Esophagus muscularis mucosa (tissue), 3 donors: ENCODE measurements at regions not wholly inside any gene's neighbourhood (a gene's known extent, or its start where the extent isn't known, plus 50 kb on each side); places are given as distances from the start of the nearest gene placed in this dataset.

Experiments
- POLR2A ChIP-seq: fragments of 450-650 bp; IDR thresholded peaks from one replicate; pipeline ENCODE4 v1.6.1; 2017; ENCODE audit warnings: antibody characterized with exemption, moderate library complexity, mild to moderate bottlenecking, low read depth
- TF ChIP-seq, protein P1 (sequence below), 3 experiments: fragments of 200-600 bp in 2 of 3; fragments of 450-650 bp in 1 of 3; sonication (generic) in 2 of 3; IDR thresholded peaks; one replicate each; pipeline ENCODE4 v1.5.1; 2017 to 2019; ENCODE audit warnings: antibody characterized with exemption in 3 of 3, mild to moderate bottlenecking in 2 of 3, moderate library complexity in 1 of 3

DNA sequence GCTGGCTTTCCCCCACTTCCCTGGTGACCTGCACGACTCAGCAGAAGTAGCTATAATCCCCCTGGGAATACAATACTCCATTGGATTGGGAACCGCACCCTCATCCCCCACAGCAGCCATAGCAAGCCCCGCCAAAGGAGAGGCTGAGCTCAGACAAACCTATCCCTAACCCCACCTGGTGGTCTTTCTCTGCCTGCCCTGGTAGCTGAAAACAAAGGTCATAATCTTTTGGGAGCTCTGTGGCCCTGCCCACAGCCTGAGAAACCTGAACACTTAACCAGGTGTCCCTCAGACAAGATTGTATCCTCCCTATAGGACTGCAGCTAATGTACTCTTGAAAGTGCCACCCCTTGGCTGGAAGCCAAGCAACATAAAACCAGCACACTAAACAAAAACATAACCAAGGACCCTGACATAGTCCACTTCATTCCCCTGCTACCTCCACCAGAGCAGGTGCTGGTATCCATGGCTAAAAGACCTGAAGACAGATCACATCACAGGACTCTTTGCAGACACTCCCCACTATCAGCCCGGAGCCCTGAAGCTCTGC is 71.6 kb upstream of the RUNX1 start:
- TF ChIP-seq POLR2A: no peak
- TF ChIP-seq, protein P1, sequence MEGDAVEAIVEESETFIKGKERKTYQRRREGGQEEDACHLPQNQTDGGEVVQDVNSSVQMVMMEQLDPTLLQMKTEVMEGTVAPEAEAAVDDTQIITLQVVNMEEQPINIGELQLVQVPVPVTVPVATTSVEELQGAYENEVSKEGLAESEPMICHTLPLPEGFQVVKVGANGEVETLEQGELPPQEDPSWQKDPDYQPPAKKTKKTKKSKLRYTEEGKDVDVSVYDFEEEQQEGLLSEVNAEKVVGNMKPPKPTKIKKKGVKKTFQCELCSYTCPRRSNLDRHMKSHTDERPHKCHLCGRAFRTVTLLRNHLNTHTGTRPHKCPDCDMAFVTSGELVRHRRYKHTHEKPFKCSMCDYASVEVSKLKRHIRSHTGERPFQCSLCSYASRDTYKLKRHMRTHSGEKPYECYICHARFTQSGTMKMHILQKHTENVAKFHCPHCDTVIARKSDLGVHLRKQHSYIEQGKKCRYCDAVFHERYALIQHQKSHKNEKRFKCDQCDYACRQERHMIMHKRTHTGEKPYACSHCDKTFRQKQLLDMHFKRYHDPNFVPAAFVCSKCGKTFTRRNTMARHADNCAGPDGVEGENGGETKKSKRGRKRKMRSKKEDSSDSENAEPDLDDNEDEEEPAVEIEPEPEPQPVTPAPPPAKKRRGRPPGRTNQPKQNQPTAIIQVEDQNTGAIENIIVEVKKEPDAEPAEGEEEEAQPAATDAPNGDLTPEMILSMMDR (IDR thresholded peaks at IDR 0.05): no peak
